ENCODE measurements at regions not wholly inside any gene's neighbourhood (a gene's known extent, or its start where the extent isn't known, plus 50 kb on each side); places are given as distances from the start of the nearest gene placed in this dataset.

- Histone ChIP-seq H3K36me3 (ENCODE audit: insufficient read depth, low read length) (no peaks in the 10 kb centered on the region), H3K4me2 (ENCODE audit: low read length) (no peak overlapping the region), H4K20me1 (ENCODE audit: insufficient read depth, low read length) (no peaks in the 10 kb centered on the region), H3K9me2 (ENCODE audit: insufficient read depth, low read length) (no peaks in the 10 kb centered on the region), H3K9me3 (ENCODE audit: low read length) (no peaks in the 10 kb centered on the region), H3K4me3 (ENCODE audit: low read depth, low read length, poor library complexity, severe bottlenecking) (no peak overlapping the region), H2AFZ (ENCODE audit: low read length) (no peak overlapping the region), H3K27ac (ENCODE audit: low read depth, low read length, poor library complexity, severe bottlenecking) (no peak overlapping the region), H3K4me1 (ENCODE audit: insufficient read depth, low read length, poor library complexity, severe bottlenecking) (no peaks in the 10 kb centered on the region), H3K79me2 (ENCODE audit: insufficient read depth, low read depth, low read length) (no peaks in the 10 kb centered on the region)
- intact Hi-C loops (cut with micrococcal nuclease; ENCODE audit: unreplicated experiment) = no loop called here
- no peak for DNase-seq (ENCODE audit: low spot score)
- CTCF ChIA-PET (ENCODE audit: unreplicated experiment) = interaction anchor here (0.6 kb wide), 1 partner anchor 14 kb away, joined by 3 read pairs; no protein-coding TSS in a partner anchor
- BruUV-seq (replicated peaks) = no TSS peak
- POLR2A ChIA-PET = interaction anchor here (0.6 kb wide), 1 partner anchor 19 kb away, joined by 3 read pairs; no protein-coding TSS in a partner anchor
- TF ChIP-seq EZH2phosphoT487 (IDR thresholded peaks at IDR 0.05; ENCODE audit: borderline replicate concordance, low read depth, low read length) = no peak
- no peak for TF ChIP-seq CTCF (conservative IDR thresholded peaks at IDR 0.05; ENCODE audit: low read length)
These were observed 126.6 kb upstream of the PARD3 start for GRCh38 chr10:34941471-34942357.

- CTCF ChIA-PET (ENCODE audit: unreplicated experiment) = no interaction called here
These were observed 125.3 kb upstream of the PARD3 start for GRCh38 chr10:34940436-34940835.

More at GRCh38 chr10:34940436-34940835, 125.3 kb upstream of the PARD3 start:
- no peaks in the 10 kb centered on the region for H3K79me2 ChIP-seq (ENCODE audit: insufficient read depth, low read depth, low read length)
- no peaks in the 10 kb centered on the region for H3K36me3 ChIP-seq (ENCODE audit: insufficient read depth, low read length)
- H3K27ac ChIP-seq (ENCODE audit: low read depth, low read length, poor library complexity, severe bottlenecking) = no peak overlapping the region
- no peak overlapping the region for H3K4me2 ChIP-seq (ENCODE audit: low read length)
- BruUV-seq (replicated peaks) = no TSS peak
- no peaks in the 10 kb centered on the region for H3K9me2 ChIP-seq (ENCODE audit: insufficient read depth, low read length)
- H3K4me1 ChIP-seq (ENCODE audit: insufficient read depth, low read length, poor library complexity, severe bottlenecking) = no peaks in the 10 kb centered on the region
- H4K20me1 ChIP-seq (ENCODE audit: insufficient read depth, low read length) = no peaks in the 10 kb centered on the region
- DNase-seq (ENCODE audit: low spot score) = no peak
- no peak overlapping the region for H3K4me3 ChIP-seq (ENCODE audit: low read depth, low read length, poor library complexity, severe bottlenecking)
- POLR2A ChIA-PET = no interaction called here
- intact Hi-C loops (cut with micrococcal nuclease; ENCODE audit: unreplicated experiment) = no loop called here
- H2AFZ ChIP-seq (ENCODE audit: low read length) = no peak overlapping the region
- TF ChIP-seq CTCF (conservative IDR thresholded peaks at IDR 0.05; ENCODE audit: low read length) (no peak), EZH2phosphoT487 (IDR thresholded peaks at IDR 0.05; ENCODE audit: borderline replicate concordance, low read depth, low read length) (no peak)
- no peaks in the 10 kb centered on the region for H3K9me3 ChIP-seq (ENCODE audit: low read length)
